ENCODE measurements at regions not wholly inside any gene's neighbourhood (a gene's known extent, or its start where the extent isn't known, plus 50 kb on each side); places are given as distances from the start of the nearest gene placed in this dataset.

GRCh38 chr15:37377428-37377827, 277.1 kb upstream of the MEIS2 start:
- TF ChIP-seq, protein P1, sequence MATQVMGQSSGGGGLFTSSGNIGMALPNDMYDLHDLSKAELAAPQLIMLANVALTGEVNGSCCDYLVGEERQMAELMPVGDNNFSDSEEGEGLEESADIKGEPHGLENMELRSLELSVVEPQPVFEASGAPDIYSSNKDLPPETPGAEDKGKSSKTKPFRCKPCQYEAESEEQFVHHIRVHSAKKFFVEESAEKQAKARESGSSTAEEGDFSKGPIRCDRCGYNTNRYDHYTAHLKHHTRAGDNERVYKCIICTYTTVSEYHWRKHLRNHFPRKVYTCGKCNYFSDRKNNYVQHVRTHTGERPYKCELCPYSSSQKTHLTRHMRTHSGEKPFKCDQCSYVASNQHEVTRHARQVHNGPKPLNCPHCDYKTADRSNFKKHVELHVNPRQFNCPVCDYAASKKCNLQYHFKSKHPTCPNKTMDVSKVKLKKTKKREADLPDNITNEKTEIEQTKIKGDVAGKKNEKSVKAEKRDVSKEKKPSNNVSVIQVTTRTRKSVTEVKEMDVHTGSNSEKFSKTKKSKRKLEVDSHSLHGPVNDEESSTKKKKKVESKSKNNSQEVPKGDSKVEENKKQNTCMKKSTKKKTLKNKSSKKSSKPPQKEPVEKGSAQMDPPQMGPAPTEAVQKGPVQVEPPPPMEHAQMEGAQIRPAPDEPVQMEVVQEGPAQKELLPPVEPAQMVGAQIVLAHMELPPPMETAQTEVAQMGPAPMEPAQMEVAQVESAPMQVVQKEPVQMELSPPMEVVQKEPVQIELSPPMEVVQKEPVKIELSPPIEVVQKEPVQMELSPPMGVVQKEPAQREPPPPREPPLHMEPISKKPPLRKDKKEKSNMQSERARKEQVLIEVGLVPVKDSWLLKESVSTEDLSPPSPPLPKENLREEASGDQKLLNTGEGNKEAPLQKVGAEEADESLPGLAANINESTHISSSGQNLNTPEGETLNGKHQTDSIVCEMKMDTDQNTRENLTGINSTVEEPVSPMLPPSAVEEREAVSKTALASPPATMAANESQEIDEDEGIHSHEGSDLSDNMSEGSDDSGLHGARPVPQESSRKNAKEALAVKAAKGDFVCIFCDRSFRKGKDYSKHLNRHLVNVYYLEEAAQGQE (IDR thresholded peaks at IDR 0.05; ENCODE audit: insufficient replicate concordance, low read depth): no peak
- TF ChIP-seq, protein P2, sequence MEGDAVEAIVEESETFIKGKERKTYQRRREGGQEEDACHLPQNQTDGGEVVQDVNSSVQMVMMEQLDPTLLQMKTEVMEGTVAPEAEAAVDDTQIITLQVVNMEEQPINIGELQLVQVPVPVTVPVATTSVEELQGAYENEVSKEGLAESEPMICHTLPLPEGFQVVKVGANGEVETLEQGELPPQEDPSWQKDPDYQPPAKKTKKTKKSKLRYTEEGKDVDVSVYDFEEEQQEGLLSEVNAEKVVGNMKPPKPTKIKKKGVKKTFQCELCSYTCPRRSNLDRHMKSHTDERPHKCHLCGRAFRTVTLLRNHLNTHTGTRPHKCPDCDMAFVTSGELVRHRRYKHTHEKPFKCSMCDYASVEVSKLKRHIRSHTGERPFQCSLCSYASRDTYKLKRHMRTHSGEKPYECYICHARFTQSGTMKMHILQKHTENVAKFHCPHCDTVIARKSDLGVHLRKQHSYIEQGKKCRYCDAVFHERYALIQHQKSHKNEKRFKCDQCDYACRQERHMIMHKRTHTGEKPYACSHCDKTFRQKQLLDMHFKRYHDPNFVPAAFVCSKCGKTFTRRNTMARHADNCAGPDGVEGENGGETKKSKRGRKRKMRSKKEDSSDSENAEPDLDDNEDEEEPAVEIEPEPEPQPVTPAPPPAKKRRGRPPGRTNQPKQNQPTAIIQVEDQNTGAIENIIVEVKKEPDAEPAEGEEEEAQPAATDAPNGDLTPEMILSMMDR (IDR thresholded peaks at IDR 0.05; ENCODE audit: insufficient read depth, low read length): no peak
- no peak for TF ChIP-seq GABPA (IDR thresholded peaks at IDR 0.05; ENCODE audit: low read depth)
- no peak for TF ChIP-seq POLR2AphosphoS5 (IDR thresholded peaks at IDR 0.05; ENCODE audit: low read depth)

All from HL-60 (cell line).